Lung (tissue), 11 donors: ENCODE measurements at regions not wholly inside any gene's neighbourhood (a gene's known extent, or its start where the extent isn't known, plus 50 kb on each side); places are given as distances from the start of the nearest gene placed in this dataset.

Experiments
- ATAC-seq: fragments of 200-7000 bp; cut with Tn5 transposase; one replicate; pipeline ENCODE4 v1.9.1; 2020; ENCODE audit warnings: moderate number of reproducible peaks; ENCODE audit not compliant: insufficient read depth, low FRiP score
- DNase-seq, 3 donors: peaks; one replicate each; pipeline ENCODE4 v3.0.0-alpha.2; 2013 to 2017
- H3K27ac ChIP-seq, 2 donors: one replicate each; pipeline ENCODE4 v1.5.1; 2013; ENCODE audit warnings: mild to moderate bottlenecking in 2 of 2, moderate library complexity in 2 of 2, control low read depth in 1 of 2, inconsistent platforms in 1 of 2, low read depth in 1 of 2, low read length in 1 of 2
- H3K27me3 ChIP-seq, 3 donors: one replicate each; pipeline ENCODE4 v1.5.1; 2013; ENCODE audit warnings: low read length in 2 of 3; ENCODE audit not compliant: control insufficient read depth in 3 of 3, insufficient read depth in 3 of 3
- H3K36me3 ChIP-seq, 4 donors: one replicate each; pipeline ENCODE4 v1.5.1; 2013; ENCODE audit warnings: low read length in 4 of 4, mild to moderate bottlenecking in 1 of 4, moderate library complexity in 1 of 4; ENCODE audit not compliant: control insufficient read depth in 4 of 4, insufficient read depth in 4 of 4
- H3K4me1 ChIP-seq, 5 donors: one replicate each; pipeline ENCODE4 v1.5.1; 2013; ENCODE audit warnings: low read length in 5 of 5, mild to moderate bottlenecking in 2 of 5, moderate library complexity in 1 of 5; ENCODE audit not compliant: control insufficient read depth in 5 of 5, insufficient read depth in 5 of 5
- H3K4me3 ChIP-seq: one replicate; pipeline ENCODE4 v1.5.1; 2013; ENCODE audit warnings: mild to moderate bottlenecking, control low read depth, moderate library complexity
- H3K9ac ChIP-seq, 2 donors: one replicate each; pipeline ENCODE4 v1.5.1; 2013; ENCODE audit warnings: low read length in 2 of 2, control low read depth in 1 of 2; ENCODE audit not compliant: insufficient read depth in 1 of 2
- H3K9me3 ChIP-seq, 4 donors: one replicate each; pipeline ENCODE4 v1.5.1; 2013; ENCODE audit warnings: low read length in 3 of 4, mild to moderate bottlenecking in 1 of 4, moderate library complexity in 1 of 4; ENCODE audit not compliant: control insufficient read depth in 4 of 4, insufficient read depth in 3 of 4
- CTCF ChIP-seq: IDR thresholded peaks from 2 replicates; pipeline ENCODE4 v1.5.1; 2012; ENCODE audit warnings: mild to moderate bottlenecking; ENCODE audit errors: control extremely low read depth, extremely low read depth
- WGBS, 2 donors: extraction: QIAGEN DNeasy Blood & Tissue Kit; methylation state at CpG; one replicate each; pipeline ENCODE4 v1.1.7; 2013; 5-methylcytosine and 5-hydroxymethylcytosine counted together
- donor health status: control.
- donor health status: control.
- donor health status: Bipolar disorder and iron deficiency.
- donor health status: healthy.
- donor health status: DM: yes; HTN: yes; CAD: no.

DNA sequence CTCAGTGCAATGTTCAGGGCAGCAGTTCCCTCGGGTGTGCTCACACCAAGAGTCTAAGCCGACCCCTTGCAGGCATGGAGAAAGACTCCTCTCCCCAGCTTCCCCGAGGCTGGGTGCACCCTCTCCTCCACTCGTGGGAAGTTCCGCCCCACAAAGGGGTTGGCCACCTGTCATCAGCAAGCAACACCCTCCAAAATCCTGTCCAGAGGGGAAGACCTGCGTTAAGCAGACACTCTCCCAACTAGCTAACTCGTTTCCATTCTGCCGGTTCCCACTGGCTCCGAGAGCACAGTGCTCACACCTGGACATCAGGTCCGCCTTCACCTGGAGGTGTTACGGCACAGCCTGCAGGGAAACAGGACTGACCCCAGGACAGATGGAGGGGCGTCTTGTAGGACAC lies 117.9 kb upstream of the IRX4 start:
- H3K4me3 ChIP-seq: no peak overlapping the region
- peaks cover 0 to 11% (median 0%) of the 10 kb centered on the region in 4 donors for H3K9me3 ChIP-seq
- no peaks in the 10 kb centered on the region for H3K4me1 ChIP-seq
- H3K27ac ChIP-seq: no peak overlapping the region
- no peak for DNase-seq
- H3K9ac ChIP-seq: no peak overlapping the region
- H3K36me3 ChIP-seq: no peaks in the 10 kb centered on the region
- H3K27me3 ChIP-seq: peaks cover 0 to 13% (median 4%) of the 10 kb centered on the region in 3 donors
- TF ChIP-seq CTCF: no peak
- ATAC-seq: no peak
- WGBS, 2 donors: 70 to 73% methylated on average over 12 of the region's 12 CpGs

DNA sequence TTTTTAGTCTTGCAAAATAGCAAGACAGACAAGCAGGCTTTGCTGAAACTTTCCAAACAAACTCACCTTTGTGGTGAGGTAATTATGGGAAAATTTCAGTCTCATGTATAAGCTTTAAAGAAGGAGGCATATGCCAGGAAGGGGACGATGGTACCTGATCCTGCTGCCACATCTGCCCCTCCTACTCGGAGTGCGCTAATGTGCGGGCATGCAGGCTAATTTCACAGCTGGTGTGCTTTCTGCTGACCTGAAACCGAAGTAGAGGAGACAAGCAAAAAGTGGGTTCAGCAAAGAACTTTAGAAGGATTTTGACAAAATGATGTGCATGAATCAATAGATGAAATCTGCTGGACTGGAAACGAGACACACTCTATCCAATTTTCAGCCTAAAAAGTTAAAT lies 117.1 kb upstream of the IRX4 start:
- WGBS, 2 donors: 77 to 78% methylated on average over 6 of the region's 6 CpGs
- H3K4me3 ChIP-seq: no peak overlapping the region
- no peak overlapping the region for H3K27ac ChIP-seq
- DNase-seq (no peak), ATAC-seq (no peak)
- no peak for TF ChIP-seq CTCF
- H3K9me3 ChIP-seq: peaks cover 0 to 11% (median 0%) of the 10 kb centered on the region in 4 donors
- H3K4me1 ChIP-seq: no peaks in the 10 kb centered on the region
- no peaks in the 10 kb centered on the region for H3K36me3 ChIP-seq
- no peak overlapping the region for H3K9ac ChIP-seq
- peaks cover 0 to 9% (median 4%) of the 10 kb centered on the region in 3 donors for H3K27me3 ChIP-seq

- DNase-seq: no peak
- ATAC-seq: no peak
- WGBS, 2 donors: 65 to 75% methylated on average over 4 of the region's 4 CpGs
These were observed 116.1 kb upstream of the IRX4 start for GRCh38 chr5:1998716-1999317.

More at GRCh38 chr5:1998716-1999317, 116.1 kb upstream of the IRX4 start:
- no peaks in the 10 kb centered on the region for H3K4me1 ChIP-seq
- no peak overlapping the region for H3K27ac ChIP-seq
- no peaks in the 10 kb centered on the region for H3K36me3 ChIP-seq
- H3K9ac ChIP-seq: no peak overlapping the region
- H3K27me3 ChIP-seq: peaks cover 0 to 7% (median 4%) of the 10 kb centered on the region in 3 donors
- no peak overlapping the region for H3K4me3 ChIP-seq
- no peak for TF ChIP-seq CTCF
- peaks cover 0 to 11% (median 0%) of the 10 kb centered on the region in 4 donors for H3K9me3 ChIP-seq
